Mesenchymal stem cell (in vitro differentiated cells and primary cell): ENCODE measurements at regions not wholly inside any gene's neighbourhood (a gene's known extent, or its start where the extent isn't known, plus 50 kb on each side); places are given as distances from the start of the nearest gene placed in this dataset.
"Not testable (repeated sequence)": the region's sequence is repeated elsewhere in the genome, so short reads cannot be mapped to it uniquely, and the experiment has no call there.

Source experiments
- DNase-seq: peaks from one replicate; pipeline ENCODE4 v3.0.0-alpha.2; 2013
- H2AFZ ChIP-seq: one replicate; pipeline ENCODE4 v1.6.1; 2013; ENCODE audit warnings: low read depth, mild to moderate bottlenecking, control low read depth, inconsistent platforms, low read length, moderate library complexity
- H2AK5ac ChIP-seq: 2 replicates; pipeline ENCODE4 v1.6.1; 2013; ENCODE audit warnings: low read length, moderate library complexity, mild to moderate bottlenecking, inconsistent platforms; ENCODE audit not compliant: severe bottlenecking
- H2BK120ac ChIP-seq: one replicate; pipeline ENCODE4 v1.6.1; 2013; ENCODE audit warnings: low read depth, mild to moderate bottlenecking, inconsistent platforms, low read length, moderate library complexity
- H2BK12ac ChIP-seq, 2 experiments: one replicate each; pipeline ENCODE4 v1.6.1; 2013; ENCODE audit warnings: inconsistent platforms in 2 of 2, low read length in 2 of 2, mild to moderate bottlenecking in 2 of 2, moderate library complexity in 2 of 2, control low read depth in 1 of 2
- H2BK15ac ChIP-seq: one replicate; pipeline ENCODE4 v1.6.1; 2013; ENCODE audit warnings: mild to moderate bottlenecking, low read depth, inconsistent platforms; ENCODE audit not compliant: poor library complexity, severe bottlenecking
- H2BK5ac ChIP-seq: 2 replicates; pipeline ENCODE4 v1.6.1; 2013; ENCODE audit warnings: low read depth, mild to moderate bottlenecking, low read length, control low read depth, inconsistent platforms; ENCODE audit not compliant: poor library complexity, severe bottlenecking
- H3K14ac ChIP-seq, 2 experiments: one replicate each; pipeline ENCODE4 v1.6.1; 2013; ENCODE audit warnings: inconsistent platforms in 2 of 2, low read length in 2 of 2, control low read depth in 1 of 2, mild to moderate bottlenecking in 1 of 2, moderate library complexity in 1 of 2
- H3K18ac ChIP-seq, 2 experiments: one replicate each; pipeline ENCODE4 v1.6.1; 2013; ENCODE audit warnings: inconsistent platforms in 2 of 2, low read length in 2 of 2, control low read depth in 1 of 2, low read depth in 1 of 2, mild to moderate bottlenecking in 1 of 2
- H3K23ac ChIP-seq, 2 experiments: one replicate each; pipeline ENCODE4 v1.6.1; 2013; ENCODE audit warnings: inconsistent platforms in 2 of 2, low read length in 2 of 2, mild to moderate bottlenecking in 2 of 2, moderate library complexity in 2 of 2, control low read depth in 1 of 2
- H3K27ac ChIP-seq: 2 replicates; pipeline ENCODE4 v1.5.1; 2013; ENCODE audit warnings: mild to moderate bottlenecking, moderate library complexity, low read length, control low read depth, inconsistent platforms; ENCODE audit not compliant: poor library complexity, severe bottlenecking
- H3K27me3 ChIP-seq, 2 experiments: 2 replicates each; pipeline versions ENCODE4 v1.6.1 to v1.7.0; 2013; ENCODE audit warnings: low read length in 2 of 2, mild to moderate bottlenecking in 2 of 2, moderate library complexity in 2 of 2, control low read depth in 1 of 2, inconsistent platforms in 1 of 2; ENCODE audit not compliant: control insufficient read depth in 1 of 2, insufficient read depth in 1 of 2
- H3K36me3 ChIP-seq, 2 experiments: 2 replicates each; pipeline versions ENCODE4 v1.6.1 to v1.7.0; 2013; ENCODE audit warnings: low read length in 2 of 2, control low read depth in 1 of 2, inconsistent platforms in 1 of 2, low read depth in 1 of 2, mild to moderate bottlenecking in 1 of 2; ENCODE audit not compliant: insufficient read depth in 2 of 2, control insufficient read depth in 1 of 2
- H3K4ac ChIP-seq, 2 experiments: one replicate each; pipeline ENCODE4 v1.6.1; 2013; ENCODE audit warnings: inconsistent platforms in 2 of 2, low read length in 2 of 2, mild to moderate bottlenecking in 2 of 2, moderate library complexity in 2 of 2, control low read depth in 1 of 2, low read depth in 1 of 2
- H3K4me1 ChIP-seq: 2 replicates; pipeline ENCODE4 v1.6.1; 2013; ENCODE audit warnings: low read depth, low read length, control low read depth; ENCODE audit not compliant: control insufficient read depth, insufficient read depth
- H3K4me2 ChIP-seq: 2 replicates; pipeline ENCODE4 v1.6.1; 2013; ENCODE audit warnings: low read length, mild to moderate bottlenecking, inconsistent platforms; ENCODE audit not compliant: poor library complexity, severe bottlenecking
- H3K4me3 ChIP-seq, 2 experiments: 2 replicates each; pipeline versions ENCODE4 v1.5.1 to v1.7.0; 2013; ENCODE audit warnings: low read length in 2 of 2, mild to moderate bottlenecking in 2 of 2, control low read depth in 1 of 2, low read depth in 1 of 2; ENCODE audit not compliant: insufficient read depth in 1 of 2
- H3K79me1 ChIP-seq: replicated peaks from 2 replicates; pipeline ENCODE4 v1.6.1; 2013; ENCODE audit warnings: mild to moderate bottlenecking, control low read depth, low read length, inconsistent platforms; ENCODE audit not compliant: poor library complexity, severe bottlenecking
- H3K9ac ChIP-seq: 2 replicates; pipeline ENCODE4 v1.7.0; 2013; ENCODE audit warnings: mild to moderate bottlenecking, low read length, moderate library complexity
- H3K9me3 ChIP-seq: 2 replicates; pipeline ENCODE4 v1.7.0; 2013; ENCODE audit warnings: mild to moderate bottlenecking, low read length; ENCODE audit not compliant: control insufficient read depth
- H4K8ac ChIP-seq: one replicate; pipeline ENCODE4 v1.6.1; 2013; ENCODE audit warnings: inconsistent platforms, mild to moderate bottlenecking, low read length, moderate library complexity
- H4K91ac ChIP-seq: one replicate; pipeline ENCODE4 v1.6.1; 2013; ENCODE audit warnings: mild to moderate bottlenecking, low read length, inconsistent platforms
- WGBS: methylation state at CpG from one replicate; pipeline ENCODE4 v1.1.7; 2013; ENCODE audit warnings: mixed read lengths; 5-methylcytosine and 5-hydroxymethylcytosine counted together

DNA sequence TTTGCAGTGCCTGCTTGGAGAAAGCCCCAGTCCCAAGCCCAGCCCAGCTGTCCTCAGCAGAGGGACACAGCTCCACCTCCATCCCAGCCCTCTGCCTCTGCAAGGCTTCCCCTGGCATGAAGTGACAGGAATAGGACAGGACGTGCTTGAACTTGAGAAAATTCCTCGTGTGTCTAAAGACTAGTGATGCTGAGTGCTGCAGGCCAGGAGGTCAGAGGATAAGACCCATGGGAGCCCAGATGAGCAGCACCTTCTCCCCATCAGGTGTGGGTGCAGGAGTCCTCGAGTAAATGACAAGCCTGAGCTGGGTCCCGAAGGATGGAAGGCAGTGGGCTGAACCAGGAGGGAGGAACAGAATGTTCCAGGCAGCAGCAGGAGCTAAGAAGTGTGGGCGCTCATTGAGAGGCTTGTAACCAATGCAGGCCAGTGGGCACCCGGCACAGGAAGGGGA, 67.8 kb upstream of the UXS1 start:
- H2AK5ac ChIP-seq: no peak overlapping the region
- H4K91ac ChIP-seq: no peak overlapping the region
- H3K36me3 ChIP-seq: no peaks in the 10 kb centered on the region
- no peak overlapping the region for H2BK12ac ChIP-seq
- no peak overlapping the region for H4K8ac ChIP-seq
- H2BK15ac ChIP-seq: no peak overlapping the region
- H3K23ac ChIP-seq: no peak overlapping the region
- H3K4me1 ChIP-seq: no peaks in the 10 kb centered on the region
- no peaks in the 10 kb centered on the region for H3K79me1 ChIP-seq
- no peak overlapping the region for H2BK120ac ChIP-seq
- no peak for DNase-seq
- H3K9ac ChIP-seq: no peak overlapping the region
- H2BK5ac ChIP-seq: no peak overlapping the region
- no peak overlapping the region for H3K4me3 ChIP-seq
- H3K4me2 ChIP-seq: no peak overlapping the region
- 57% methylated on average over 6 of the region's 6 CpGs for WGBS
- no peak overlapping the region for H2AFZ ChIP-seq
- no peak overlapping the region for H3K18ac ChIP-seq
- H3K9me3 ChIP-seq: no peaks in the 10 kb centered on the region
- no peaks in the 10 kb centered on the region for H3K27me3 ChIP-seq
- H3K27ac ChIP-seq: no peak overlapping the region
- no peak overlapping the region for H3K14ac ChIP-seq
- no peak overlapping the region for H3K4ac ChIP-seq

DNA sequence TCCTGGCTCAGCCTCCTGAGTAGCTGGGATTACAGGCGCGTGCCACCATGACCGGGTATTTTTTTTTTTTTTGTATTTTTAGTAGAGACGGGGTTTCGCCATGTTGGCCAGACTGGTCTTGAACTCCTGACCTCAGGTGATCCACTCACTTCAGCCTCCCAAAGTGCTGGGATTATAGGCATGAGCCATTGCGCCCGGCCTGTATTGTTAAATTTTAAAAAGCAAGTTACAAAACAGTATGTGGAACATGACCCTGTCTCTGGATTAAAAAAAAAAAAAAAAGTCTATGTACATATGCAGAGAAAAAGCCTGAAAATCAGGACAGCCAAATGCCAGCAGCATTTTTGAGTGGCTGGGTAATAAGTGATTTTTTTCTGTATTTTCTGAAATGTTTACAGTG, 64.8 kb upstream of the UXS1 start:
- H2BK15ac ChIP-seq, DNase-seq, H2BK5ac ChIP-seq, H3K4me1 ChIP-seq, H3K4me2 ChIP-seq, H3K18ac ChIP-seq, H3K27ac ChIP-seq, H3K9ac ChIP-seq, H2AK5ac ChIP-seq, H3K23ac ChIP-seq, H4K8ac ChIP-seq, H2BK120ac ChIP-seq, H3K14ac ChIP-seq, H3K79me1 ChIP-seq, H2AFZ ChIP-seq, H2BK12ac ChIP-seq, H3K36me3 ChIP-seq, H3K4ac ChIP-seq, H4K91ac ChIP-seq, H3K4me3 ChIP-seq, H3K9me3 ChIP-seq, H3K27me3 ChIP-seq: not testable (repeated sequence)
- 73% methylated on average over 3 of the region's 7 CpGs for WGBS

DNA sequence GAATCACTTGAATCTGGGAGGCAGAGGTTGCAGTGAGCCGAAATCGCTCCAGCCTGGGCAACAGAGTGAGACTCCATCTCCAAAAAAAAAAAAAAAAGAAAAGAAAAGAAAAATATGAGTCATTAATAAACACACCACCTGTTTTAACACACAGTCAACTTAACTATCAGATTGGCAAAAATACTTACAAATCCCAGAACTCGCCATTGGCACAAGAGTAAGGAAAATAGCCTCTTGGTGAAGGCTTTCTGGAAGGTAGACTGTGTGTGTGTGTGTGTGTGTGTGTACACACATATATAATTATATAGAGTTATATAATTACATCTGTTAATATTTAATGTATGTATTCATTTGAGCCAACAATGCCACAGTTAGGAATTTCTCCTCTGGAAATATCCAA, 63.7 kb upstream of the UXS1 start:
- no peak overlapping the region for H2BK15ac ChIP-seq
- H3K27me3 ChIP-seq: no peaks in the 10 kb centered on the region
- no peak overlapping the region for H2AFZ ChIP-seq
- no peak for DNase-seq
- no peak overlapping the region for H3K4me3 ChIP-seq
- H3K4ac ChIP-seq: no peak overlapping the region
- H3K79me1 ChIP-seq: no peaks in the 10 kb centered on the region
- H2BK120ac ChIP-seq: no peak overlapping the region
- no peak overlapping the region for H3K14ac ChIP-seq
- H3K27ac ChIP-seq: no peak overlapping the region
- H3K18ac ChIP-seq: no peak overlapping the region
- H2BK5ac ChIP-seq: no peak overlapping the region
- H3K4me1 ChIP-seq: no peaks in the 10 kb centered on the region
- no peak overlapping the region for H4K8ac ChIP-seq
- no CpG with 5 or more reads among the region's 3 CpGs for WGBS
- no peak overlapping the region for H3K4me2 ChIP-seq
- H3K36me3 ChIP-seq: no peaks in the 10 kb centered on the region
- H4K91ac ChIP-seq: no peak overlapping the region
- H3K9me3 ChIP-seq: no peaks in the 10 kb centered on the region
- no peak overlapping the region for H3K23ac ChIP-seq
- no peak overlapping the region for H3K9ac ChIP-seq
- no peak overlapping the region for H2AK5ac ChIP-seq
- H2BK12ac ChIP-seq: no peak overlapping the region

DNA sequence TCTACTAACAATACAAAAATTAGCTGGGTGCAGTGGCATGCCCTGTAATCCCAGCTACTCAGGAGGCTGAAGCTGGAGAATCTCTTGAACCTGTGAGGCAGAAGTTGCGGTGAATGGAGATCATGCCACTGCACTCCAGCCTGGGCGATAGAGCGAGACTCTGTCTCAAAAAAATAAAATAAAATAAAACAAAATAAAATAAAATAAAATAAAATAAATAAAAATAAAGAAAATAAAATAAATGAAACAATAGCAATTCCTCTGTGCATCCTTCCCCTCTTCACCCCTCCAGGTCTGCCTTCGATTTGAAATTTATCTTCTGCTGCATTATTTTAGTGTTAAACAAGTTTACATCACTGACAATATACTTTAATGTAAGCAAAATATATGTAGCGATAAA, 63.0 kb upstream of the UXS1 start:
- H3K27me3 ChIP-seq: no peaks in the 10 kb centered on the region
- no peak for DNase-seq
- no peak overlapping the region for H3K4ac ChIP-seq
- H3K79me1 ChIP-seq: no peaks in the 10 kb centered on the region
- no peak overlapping the region for H4K91ac ChIP-seq
- no peaks in the 10 kb centered on the region for H3K9me3 ChIP-seq
- no peak overlapping the region for H3K27ac ChIP-seq
- H3K36me3 ChIP-seq: no peaks in the 10 kb centered on the region
- WGBS: no CpG with 5 or more reads among the region's 5 CpGs
- no peaks in the 10 kb centered on the region for H3K4me1 ChIP-seq
- H2AFZ ChIP-seq: no peak overlapping the region
- H3K4me3 ChIP-seq: no peak overlapping the region
- no peak overlapping the region for H4K8ac ChIP-seq
- H3K4me2 ChIP-seq: no peak overlapping the region
- no peak overlapping the region for H3K9ac ChIP-seq
- H3K14ac ChIP-seq: no peak overlapping the region
- H2BK12ac ChIP-seq: no peak overlapping the region
- H2AK5ac ChIP-seq: no peak overlapping the region
- no peak overlapping the region for H3K23ac ChIP-seq
- H2BK120ac ChIP-seq: no peak overlapping the region
- H2BK5ac ChIP-seq: no peak overlapping the region
- H2BK15ac ChIP-seq: no peak overlapping the region
- no peak overlapping the region for H3K18ac ChIP-seq
